22Rv1 (cell line): ENCODE measurements at regions not wholly inside any gene's neighbourhood (a gene's known extent, or its start where the extent isn't known, plus 50 kb on each side); places are given as distances from the start of the nearest gene placed in this dataset.

Source experiments
- H3K27ac ChIP-seq: fragments of 450-650 bp; 2 replicates; pipeline ENCODE4 v1.5.1; 2017
- CTCF ChIP-seq: fragments of 450-650 bp; IDR thresholded peaks from 2 replicates; pipeline ENCODE4 v1.5.1; 2017; ENCODE audit warnings: mild to moderate bottlenecking
- ZFX ChIP-seq: fragments of 450-650 bp; IDR thresholded peaks from 2 replicates; pipeline ENCODE4 v1.6.1; 2017; ENCODE audit warnings: antibody characterized with exemption, borderline replicate concordance

GRCh38 chr5:107025712-107026497 is 644.8 kb downstream of the EFNA5 start:
- no peak overlapping the region for H3K27ac ChIP-seq
- TF ChIP-seq ZFX = no peak
- no peak for TF ChIP-seq CTCF

- no peak for TF ChIP-seq CTCF
- no peak for TF ChIP-seq ZFX
- no peak overlapping the region for H3K27ac ChIP-seq
Observed at GRCh38 chr5:107023732-107024131, 647.0 kb downstream of the EFNA5 start.

GRCh38 chr5:107021575-107021974 is 649.2 kb downstream of the EFNA5 start:
- no peak for TF ChIP-seq ZFX
- TF ChIP-seq CTCF = no peak
- no peak overlapping the region for H3K27ac ChIP-seq

GRCh38 chr5:107020626-107021025 is 650.1 kb downstream of the EFNA5 start:
- TF ChIP-seq ZFX = no peak
- no peak for TF ChIP-seq CTCF

GRCh38 chr5:107017616-107018015 is 653.1 kb downstream of the EFNA5 start:
- TF ChIP-seq ZFX = no peak
- TF ChIP-seq CTCF = no peak
- no peak overlapping the region for H3K27ac ChIP-seq

More at GRCh38 chr5:107020626-107021025, 650.1 kb downstream of the EFNA5 start:
- no peak overlapping the region for H3K27ac ChIP-seq

- TF ChIP-seq ZFX = no peak
- TF ChIP-seq CTCF = no peak
- H3K27ac ChIP-seq = no peak overlapping the region
Observed at GRCh38 chr5:107012371-107012770, 658.4 kb downstream of the EFNA5 start.

- no peak overlapping the region for H3K27ac ChIP-seq
- TF ChIP-seq CTCF (no peak), ZFX (no peak)
Observed at GRCh38 chr5:107011605-107012004, 659.1 kb downstream of the EFNA5 start.
